Mucosa of rectum (tissue), 2 donors: ENCODE measurements at regions not wholly inside any gene's neighbourhood (a gene's known extent, or its start where the extent isn't known, plus 50 kb on each side); places are given as distances from the start of the nearest gene placed in this dataset.

ENCODE experiments used
- H3K27ac ChIP-seq, 2 donors: one replicate each; pipeline ENCODE4 v1.7.0; 2013; ENCODE audit warnings: inconsistent platforms in 2 of 2, low read depth in 2 of 2, low read length in 2 of 2
- H3K27me3 ChIP-seq, 2 donors: one replicate each; pipeline ENCODE4 v1.7.0; 2013; ENCODE audit warnings: low read length in 2 of 2; ENCODE audit not compliant: control insufficient read depth in 2 of 2, insufficient read depth in 2 of 2
- H3K36me3 ChIP-seq, 2 donors: one replicate each; pipeline ENCODE4 v1.7.0; 2013; ENCODE audit warnings: low read length in 2 of 2; ENCODE audit not compliant: control insufficient read depth in 2 of 2, insufficient read depth in 2 of 2
- H3K4me1 ChIP-seq, 2 donors: one replicate each; pipeline ENCODE4 v1.7.0; 2013; ENCODE audit warnings: low read length in 2 of 2, mild to moderate bottlenecking in 1 of 2; ENCODE audit not compliant: control insufficient read depth in 2 of 2, insufficient read depth in 2 of 2
- H3K4me3 ChIP-seq, 2 donors: one replicate each; pipeline ENCODE4 v1.7.0; 2013; ENCODE audit warnings: low read length in 2 of 2
- H3K9ac ChIP-seq, 2 donors: one replicate each; pipeline ENCODE4 v1.7.0; 2013; ENCODE audit warnings: low read length in 2 of 2, low read depth in 1 of 2, mild to moderate bottlenecking in 1 of 2
- H3K9me3 ChIP-seq, 2 donors: one replicate each; pipeline ENCODE4 v1.7.0; 2013; ENCODE audit warnings: low read length in 2 of 2; ENCODE audit not compliant: control insufficient read depth in 2 of 2
- donor health status: healthy.
- donor health status: Normal muscosa, but diverticular disease.

DNA sequence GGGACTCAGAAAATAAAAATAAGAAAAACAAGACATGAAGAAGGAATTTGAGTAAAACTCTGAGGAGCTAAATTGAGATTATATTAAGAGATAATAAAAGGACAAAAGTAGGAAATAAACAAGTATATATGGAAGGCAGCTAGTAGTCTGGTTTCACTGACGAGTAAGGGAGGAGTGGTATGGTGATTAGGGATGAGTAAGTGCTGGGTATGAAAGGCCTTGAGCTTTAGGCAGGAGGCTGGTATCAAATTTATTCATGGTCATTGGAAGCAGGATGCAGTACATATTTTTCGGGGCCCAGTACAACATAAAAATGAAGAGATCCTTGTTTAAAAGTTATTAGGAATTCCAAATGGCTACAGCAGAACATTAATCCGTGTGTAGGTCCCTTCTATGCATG lies 789.7 kb upstream of the PRMT6 start:
- H3K36me3 ChIP-seq, result no peaks in the 10 kb centered on the region
- H3K9me3 ChIP-seq, result peaks cover 2 to 4% of the 10 kb centered on the region in 2 donors
- H3K27ac ChIP-seq, result no peak overlapping the region
- no peaks in the 10 kb centered on the region for H3K4me1 ChIP-seq
- no peak overlapping the region for H3K4me3 ChIP-seq
- no peaks in the 10 kb centered on the region for H3K27me3 ChIP-seq
- no peak overlapping the region for H3K9ac ChIP-seq

DNA sequence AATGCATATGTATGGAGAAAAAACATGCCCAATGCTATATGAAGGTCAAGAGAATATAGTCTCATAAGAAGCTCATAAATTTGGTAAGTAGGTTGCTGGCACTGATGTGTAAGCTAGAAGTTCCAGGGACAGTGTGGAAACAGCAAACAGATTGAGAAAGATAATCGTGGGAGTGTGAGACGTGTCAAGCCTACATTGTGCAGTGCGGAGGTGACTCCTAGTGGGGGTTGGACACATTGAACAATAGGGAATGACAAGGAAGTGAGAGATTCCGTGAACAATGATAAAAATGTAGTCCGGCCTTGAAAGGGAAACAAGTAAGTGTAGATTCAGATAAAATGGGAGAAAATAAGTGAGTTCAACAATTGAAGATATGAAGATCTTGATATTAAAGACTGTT lies 788.4 kb upstream of the PRMT6 start:
- H3K27ac ChIP-seq, result no peak overlapping the region
- H3K4me1 ChIP-seq, result no peaks in the 10 kb centered on the region
- H3K4me3 ChIP-seq, result no peak overlapping the region
- H3K36me3 ChIP-seq, result no peaks in the 10 kb centered on the region
- H3K27me3 ChIP-seq, result no peaks in the 10 kb centered on the region
- H3K9ac ChIP-seq, result no peak overlapping the region
- H3K9me3 ChIP-seq, result peaks cover 2 to 4% of the 10 kb centered on the region in 2 donors

DNA sequence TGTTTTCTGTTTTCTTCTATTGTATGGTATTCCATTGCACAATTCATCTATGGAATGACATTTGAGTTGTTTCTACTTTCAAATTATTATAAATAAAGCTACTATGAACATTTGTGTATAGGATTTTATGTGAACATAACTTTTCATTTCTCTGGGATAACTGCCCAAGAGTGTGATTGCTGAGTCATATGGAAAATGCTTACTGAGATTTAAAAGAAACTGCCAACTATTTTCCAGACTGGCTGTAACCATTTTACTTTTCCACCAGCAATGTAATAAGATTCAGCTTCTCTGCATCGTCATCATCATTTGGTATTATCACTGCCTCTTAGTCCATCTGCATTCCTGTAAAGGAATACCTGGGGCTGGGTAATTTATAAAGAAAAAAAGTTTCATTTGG lies 779.6 kb upstream of the PRMT6 start:
- no peak overlapping the region for H3K4me3 ChIP-seq
- no peak overlapping the region for H3K9ac ChIP-seq
- no peaks in the 10 kb centered on the region for H3K27me3 ChIP-seq

GRCh38 chr1:106277786-106278185 lies 778.7 kb upstream of the PRMT6 start:
- Histone ChIP-seq H3K9me3 (no peaks in the 10 kb centered on the region), H3K4me1 (no peaks in the 10 kb centered on the region), H3K4me3 (no peak overlapping the region), H3K9ac (no peak overlapping the region), H3K27ac (no peak overlapping the region), H3K27me3 (no peaks in the 10 kb centered on the region), H3K36me3 (no peaks in the 10 kb centered on the region)

More for the DNA sequence above, 779.6 kb upstream of the PRMT6 start:
- Histone ChIP-seq H3K4me1 (no peaks in the 10 kb centered on the region), H3K9me3 (no peaks in the 10 kb centered on the region), H3K36me3 (no peaks in the 10 kb centered on the region), H3K27ac (no peak overlapping the region)

GRCh38 chr1:106278716-106279115 lies 777.8 kb upstream of the PRMT6 start:
- no peak overlapping the region for H3K27ac ChIP-seq
- no peaks in the 10 kb centered on the region for H3K27me3 ChIP-seq

GRCh38 chr1:106289265-106289928 lies 767.1 kb upstream of the PRMT6 start:
- Histone ChIP-seq H3K27ac (no peak overlapping the region), H3K27me3 (no peaks in the 10 kb centered on the region), H3K9ac (no peak overlapping the region), H3K36me3 (no peaks in the 10 kb centered on the region), H3K9me3 (peaks cover 0 to 2% of the 10 kb centered on the region in 2 donors), H3K4me3 (no peak overlapping the region), H3K4me1 (no peaks in the 10 kb centered on the region)

More at GRCh38 chr1:106278716-106279115, 777.8 kb upstream of the PRMT6 start:
- Histone ChIP-seq H3K36me3 (no peaks in the 10 kb centered on the region), H3K9ac (no peak overlapping the region), H3K4me1 (no peaks in the 10 kb centered on the region), H3K9me3 (no peaks in the 10 kb centered on the region), H3K4me3 (no peak overlapping the region)

DNA sequence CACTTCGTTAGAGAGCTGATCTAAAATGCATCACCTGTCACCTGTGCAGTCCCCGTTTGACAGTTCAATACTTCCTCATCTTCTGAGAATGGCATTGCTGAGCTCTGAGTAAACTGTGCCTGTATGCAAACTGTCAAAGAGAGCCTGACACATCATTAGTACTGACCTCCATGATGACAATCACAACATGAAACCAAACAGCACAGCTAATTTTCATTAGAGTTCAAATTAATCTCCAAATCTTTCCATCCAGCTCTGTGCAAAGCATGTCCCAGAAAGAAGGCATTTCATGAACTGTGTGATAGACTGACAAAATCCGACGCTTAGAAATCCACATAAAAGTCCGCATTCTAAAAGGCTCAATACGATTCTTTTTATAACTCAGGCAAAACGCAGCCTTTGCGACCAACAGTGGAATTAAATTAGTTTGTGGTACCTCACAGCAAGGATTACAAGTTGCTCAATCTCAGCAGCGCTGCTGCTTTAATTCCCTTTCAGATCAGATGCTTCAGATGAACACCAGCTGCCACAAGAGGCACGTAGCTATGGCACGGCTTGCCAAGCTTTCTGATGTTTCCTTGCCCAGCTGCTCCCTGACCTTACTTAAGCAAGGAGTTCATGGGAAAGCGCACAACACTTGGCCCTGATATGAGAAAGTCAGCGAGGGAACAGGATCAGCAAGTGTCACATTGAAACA lies 765.5 kb upstream of the PRMT6 start:
- H3K36me3 ChIP-seq, result no peaks in the 10 kb centered on the region

GRCh38 chr1:106292130-106292529 lies 764.3 kb upstream of the PRMT6 start:
- H3K36me3 ChIP-seq, result no peaks in the 10 kb centered on the region
- no peak overlapping the region for H3K27ac ChIP-seq
- no peaks in the 10 kb centered on the region for H3K27me3 ChIP-seq
- no peak overlapping the region for H3K9ac ChIP-seq
- H3K4me3 ChIP-seq, result no peak overlapping the region
- no peaks in the 10 kb centered on the region for H3K4me1 ChIP-seq
- peaks cover 0 to 2% of the 10 kb centered on the region in 2 donors for H3K9me3 ChIP-seq

More for the DNA sequence above, 765.5 kb upstream of the PRMT6 start:
- H3K27me3 ChIP-seq, result no peaks in the 10 kb centered on the region
- H3K9me3 ChIP-seq, result peaks cover 0 to 2% of the 10 kb centered on the region in 2 donors
- H3K27ac ChIP-seq, result no peak overlapping the region
- H3K9ac ChIP-seq, result no peak overlapping the region
- no peaks in the 10 kb centered on the region for H3K4me1 ChIP-seq
- no peak overlapping the region for H3K4me3 ChIP-seq

DNA sequence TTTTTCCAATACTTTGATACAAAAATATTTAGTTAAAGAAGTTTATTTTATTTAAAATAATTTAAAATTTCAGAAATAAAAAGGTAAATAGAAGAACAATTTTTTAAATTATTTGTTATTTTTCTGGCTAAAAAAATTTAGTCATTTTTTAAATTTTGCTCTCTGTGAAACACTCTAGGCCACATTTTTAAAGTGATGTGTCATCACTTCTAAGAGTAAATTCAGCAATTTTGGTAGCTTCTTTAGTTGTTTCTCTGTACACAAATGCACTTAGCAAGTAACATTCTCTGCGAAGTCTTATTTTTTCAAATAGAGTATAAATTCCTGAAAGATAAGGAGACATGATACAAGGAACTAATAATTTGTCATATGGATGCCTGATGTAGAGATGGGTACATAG lies 760.0 kb upstream of the PRMT6 start:
- Histone ChIP-seq H3K9ac (no peak overlapping the region), H3K27ac (no peak overlapping the region), H3K36me3 (no peaks in the 10 kb centered on the region), H3K4me3 (no peak overlapping the region), H3K9me3 (peaks cover 0 to 2% of the 10 kb centered on the region in 2 donors), H3K4me1 (no peaks in the 10 kb centered on the region), H3K27me3 (no peaks in the 10 kb centered on the region)

DNA sequence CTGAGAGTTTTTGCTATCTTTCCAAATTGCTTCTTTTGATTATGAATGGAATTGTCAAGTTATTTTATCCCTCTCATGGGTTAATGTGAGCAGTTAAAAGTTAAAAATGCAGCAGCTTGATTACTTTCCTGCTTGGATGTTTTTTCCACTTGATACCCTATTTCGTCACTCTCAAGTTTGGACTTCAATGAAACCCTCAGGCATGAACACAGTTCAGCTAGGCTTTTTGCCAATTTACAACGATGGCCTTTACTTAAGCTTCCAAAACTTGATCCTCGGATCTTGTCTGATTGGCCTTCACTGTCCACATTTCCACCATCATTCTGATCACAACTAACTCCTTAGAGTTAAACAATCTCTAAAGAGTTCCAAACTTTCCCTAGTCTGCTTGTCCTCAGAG lies 752.4 kb upstream of the PRMT6 start:
- H3K27ac ChIP-seq, result no peak overlapping the region
- no peaks in the 10 kb centered on the region for H3K36me3 ChIP-seq
- H3K27me3 ChIP-seq, result no peaks in the 10 kb centered on the region
- H3K4me3 ChIP-seq, result no peak overlapping the region
- H3K9ac ChIP-seq, result no peak overlapping the region
- H3K9me3 ChIP-seq, result peaks cover 4 to 13% of the 10 kb centered on the region in 2 donors
- no peaks in the 10 kb centered on the region for H3K4me1 ChIP-seq
